Stomach smooth muscle (tissue), 2 donors: ENCODE measurements at regions not wholly inside any gene's neighbourhood (a gene's known extent, or its start where the extent isn't known, plus 50 kb on each side); places are given as distances from the start of the nearest gene placed in this dataset.

Experiments
- H3K27ac ChIP-seq: one replicate; pipeline ENCODE4 v1.7.0; 2013; ENCODE audit warnings: mild to moderate bottlenecking, low read length, inconsistent platforms
- H3K27me3 ChIP-seq, 2 donors: one replicate each; pipeline ENCODE4 v1.7.0; 2013; ENCODE audit warnings: low read length in 2 of 2; ENCODE audit not compliant: insufficient read depth in 2 of 2, control insufficient read depth in 1 of 2
- H3K36me3 ChIP-seq, 2 donors: one replicate each; pipeline ENCODE4 v1.7.0; 2013; ENCODE audit warnings: low read length in 2 of 2; ENCODE audit not compliant: control insufficient read depth in 2 of 2, insufficient read depth in 2 of 2
- H3K4me1 ChIP-seq: one replicate; pipeline ENCODE4 v1.7.0; 2013; ENCODE audit warnings: low read length; ENCODE audit not compliant: control insufficient read depth, insufficient read depth
- H3K4me3 ChIP-seq, 2 donors: one replicate each; pipeline ENCODE4 v1.7.0; 2013; ENCODE audit warnings: low read length in 2 of 2
- H3K9ac ChIP-seq, 2 donors: one replicate each; pipeline ENCODE4 v1.7.0; 2013; ENCODE audit warnings: low read length in 2 of 2, mild to moderate bottlenecking in 1 of 2
- H3K9me3 ChIP-seq, 2 donors: one replicate each; pipeline ENCODE4 v1.7.0; 2013; ENCODE audit warnings: low read length in 2 of 2; ENCODE audit not compliant: control insufficient read depth in 2 of 2
- donor health status: healthy.
- donor health status: Pancreatic carcinoma.

DNA sequence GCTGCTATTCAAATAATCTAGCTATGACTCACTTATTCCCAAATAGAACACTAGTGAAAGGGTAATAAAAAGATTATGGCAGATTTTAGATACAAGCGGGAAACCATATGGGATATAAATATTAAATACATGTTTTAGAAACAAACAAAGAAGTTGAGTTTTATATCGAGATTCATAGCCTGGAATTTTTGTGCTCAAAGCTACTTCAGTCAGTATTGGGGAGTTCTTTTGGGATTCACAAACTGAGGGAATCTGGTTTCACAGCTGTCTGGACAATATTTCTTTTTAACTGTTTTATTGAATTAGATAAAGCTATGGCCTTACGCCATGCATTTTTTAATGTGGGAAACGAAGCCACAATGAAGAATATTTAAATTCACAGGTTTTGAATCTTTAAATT is 257.1 kb upstream of the PCDH20 start:
- Histone ChIP-seq H3K9ac (no peak overlapping the region), H3K4me3 (no peak overlapping the region), H3K9me3 (no peaks in the 10 kb centered on the region), H3K27me3 (no peaks in the 10 kb centered on the region), H3K27ac (no peak overlapping the region), H3K36me3 (no peaks in the 10 kb centered on the region), H3K4me1 (no peaks in the 10 kb centered on the region)

DNA sequence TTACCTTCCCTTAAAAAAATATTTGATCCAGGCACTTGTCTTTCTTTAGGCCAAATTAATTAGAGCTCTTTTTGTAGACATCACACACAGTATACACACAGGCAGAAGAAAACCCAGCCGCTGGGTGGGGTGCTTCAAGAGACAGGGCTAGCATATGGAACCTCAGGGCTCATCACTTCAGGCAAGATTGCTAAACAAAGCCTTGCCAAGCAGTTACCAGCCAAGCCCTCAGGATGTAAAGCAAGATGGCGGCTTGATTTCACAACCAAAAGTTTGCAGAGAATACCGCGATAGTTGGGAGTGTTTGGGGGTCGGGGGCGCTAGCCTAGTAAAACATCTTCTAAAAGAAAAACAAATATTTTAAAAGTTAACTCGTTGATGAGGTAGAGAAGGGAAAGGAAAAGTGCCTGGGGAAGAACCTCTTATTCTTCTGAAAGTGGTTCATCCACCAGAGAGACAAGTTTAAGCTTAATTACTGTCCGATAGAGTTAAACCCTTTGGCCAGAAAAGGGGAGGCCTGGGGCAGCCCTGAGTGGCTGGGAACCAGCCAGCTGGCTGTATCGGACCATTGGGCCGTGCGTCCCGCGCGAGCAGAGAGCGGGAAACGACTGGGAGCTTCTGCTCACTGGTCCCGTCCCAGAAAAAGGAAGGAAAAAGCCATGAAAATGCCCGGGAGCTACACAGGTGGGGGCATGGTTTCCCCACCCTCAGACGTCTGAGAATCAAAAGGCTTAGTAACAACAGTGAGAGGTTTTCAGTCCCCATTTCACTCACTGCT is 254.9 kb upstream of the PCDH20 start:
- Histone ChIP-seq H3K27me3 (no peaks in the 10 kb centered on the region), H3K27ac (no peak overlapping the region), H3K4me3 (no peak overlapping the region), H3K9ac (no peak overlapping the region), H3K9me3 (no peaks in the 10 kb centered on the region), H3K36me3 (no peaks in the 10 kb centered on the region), H3K4me1 (no peaks in the 10 kb centered on the region)

DNA sequence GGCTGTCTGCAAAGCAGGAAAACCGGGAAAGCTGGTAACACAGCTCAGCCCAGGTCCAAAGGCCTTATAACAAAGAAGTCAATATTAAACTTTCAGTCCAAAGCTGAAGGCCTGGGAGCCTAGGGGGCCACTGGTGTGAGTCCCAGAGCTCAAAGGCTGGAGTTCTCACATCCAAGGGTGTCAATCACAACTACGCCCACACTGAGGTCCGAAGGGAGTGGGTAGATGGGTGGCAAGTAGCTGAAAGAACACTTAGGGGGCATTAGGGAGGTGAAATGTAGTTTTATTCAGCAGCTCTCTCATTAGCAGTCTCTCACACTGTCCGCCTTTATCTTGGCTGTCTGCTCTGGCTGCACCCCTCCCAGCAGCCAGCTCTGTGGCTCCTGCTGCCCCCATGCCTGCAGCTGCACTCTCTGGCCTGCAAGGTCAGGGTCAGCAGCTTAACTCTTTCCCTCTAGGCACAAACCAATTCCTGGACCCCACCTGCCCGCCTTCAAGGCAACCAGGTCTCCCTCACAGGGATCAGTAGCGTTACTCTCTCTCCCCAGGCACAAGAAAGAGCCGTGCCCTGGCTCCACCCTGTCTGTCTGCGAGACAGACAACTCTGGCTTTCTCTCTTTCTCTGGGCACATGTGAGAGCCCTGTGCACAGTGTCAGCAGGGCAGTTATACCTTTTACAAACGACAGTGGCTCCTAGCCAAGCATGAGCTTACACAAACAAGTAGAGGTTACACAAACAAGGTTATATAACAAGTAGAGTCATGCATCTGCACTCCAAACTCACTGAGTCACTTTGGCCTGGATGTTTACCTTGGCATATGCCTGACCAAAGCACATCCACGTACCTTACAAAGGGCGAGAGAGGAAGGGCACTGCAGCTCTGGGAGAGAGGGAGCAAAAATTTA is 249.4 kb upstream of the PCDH20 start:
- H3K9ac ChIP-seq = no peak overlapping the region
- no peaks in the 10 kb centered on the region for H3K27me3 ChIP-seq
- H3K9me3 ChIP-seq = no peaks in the 10 kb centered on the region
- H3K27ac ChIP-seq = no peak overlapping the region
- no peak overlapping the region for H3K4me3 ChIP-seq
- no peaks in the 10 kb centered on the region for H3K36me3 ChIP-seq
- H3K4me1 ChIP-seq = no peaks in the 10 kb centered on the region

DNA sequence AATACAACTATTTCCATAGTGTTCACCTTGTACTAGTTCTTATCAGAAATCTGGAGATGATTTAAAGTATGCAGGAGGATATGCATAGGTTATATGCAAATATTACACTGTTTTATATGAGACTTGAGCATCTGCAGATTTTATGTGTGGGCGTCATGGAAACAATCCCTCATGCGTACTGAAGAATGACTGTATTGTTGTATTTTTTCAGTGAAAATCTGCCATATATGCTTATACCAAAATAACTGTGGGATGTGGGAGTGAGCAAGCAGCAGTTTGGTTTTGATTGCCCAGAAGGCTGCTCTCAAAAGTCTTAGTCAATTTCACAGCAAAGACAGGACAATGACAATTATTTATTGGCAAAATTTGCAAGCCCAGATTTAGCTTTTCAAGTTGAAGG is 238.8 kb upstream of the PCDH20 start:
- H3K36me3 ChIP-seq = no peaks in the 10 kb centered on the region

DNA sequence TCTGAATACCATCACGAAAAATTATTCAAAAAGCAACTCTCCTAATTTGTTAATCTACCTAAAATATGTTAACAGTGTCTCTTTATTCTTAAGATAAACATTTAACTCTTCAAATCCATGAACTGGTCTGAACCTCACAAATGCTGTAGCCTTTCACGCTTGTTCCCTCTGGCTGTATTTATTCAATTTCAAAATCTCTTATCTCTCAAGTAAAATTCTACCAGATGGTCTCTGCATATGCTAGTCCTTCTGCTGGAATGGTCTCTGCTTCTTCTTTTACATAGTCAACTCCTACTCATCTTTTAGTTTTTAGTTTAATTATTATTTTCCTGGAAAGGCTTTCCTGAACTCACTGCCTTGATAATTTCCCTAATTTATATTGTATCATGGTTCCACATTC is 232.9 kb upstream of the PCDH20 start:
- Histone ChIP-seq H3K36me3 (no peaks in the 10 kb centered on the region), H3K9me3 (no peaks in the 10 kb centered on the region), H3K9ac (no peak overlapping the region), H3K27me3 (no peaks in the 10 kb centered on the region), H3K27ac (no peak overlapping the region), H3K4me1 (no peaks in the 10 kb centered on the region), H3K4me3 (no peak overlapping the region)

More for the DNA sequence above, 238.8 kb upstream of the PCDH20 start:
- Histone ChIP-seq H3K9me3 (no peaks in the 10 kb centered on the region), H3K4me3 (no peak overlapping the region), H3K27me3 (no peaks in the 10 kb centered on the region), H3K4me1 (no peaks in the 10 kb centered on the region), H3K9ac (no peak overlapping the region), H3K27ac (no peak overlapping the region)

DNA sequence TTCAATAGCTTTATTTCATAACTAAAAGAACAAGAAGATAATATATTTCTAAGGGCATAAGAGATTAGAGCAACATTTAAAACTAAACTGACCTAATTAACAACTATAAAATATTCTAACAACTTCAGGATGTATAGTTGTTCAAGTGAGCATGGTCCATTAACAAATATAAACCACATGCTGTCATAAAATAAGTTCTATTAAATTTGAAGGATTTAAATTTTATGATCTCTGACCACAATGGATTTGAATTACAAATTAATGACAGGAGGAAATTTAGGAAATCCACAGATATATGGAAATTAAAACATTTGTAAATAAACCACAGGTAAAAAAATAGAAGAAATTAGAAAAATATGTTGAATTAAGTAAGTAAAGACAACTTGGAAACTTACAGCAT is 196.5 kb upstream of the PCDH20 start:
- H3K9me3 ChIP-seq = no peaks in the 10 kb centered on the region
- no peak overlapping the region for H3K9ac ChIP-seq
- H3K36me3 ChIP-seq = no peaks in the 10 kb centered on the region
- H3K4me3 ChIP-seq = no peak overlapping the region
- H3K4me1 ChIP-seq = no peaks in the 10 kb centered on the region
- H3K27me3 ChIP-seq = no peaks in the 10 kb centered on the region
- H3K27ac ChIP-seq = no peak overlapping the region

DNA sequence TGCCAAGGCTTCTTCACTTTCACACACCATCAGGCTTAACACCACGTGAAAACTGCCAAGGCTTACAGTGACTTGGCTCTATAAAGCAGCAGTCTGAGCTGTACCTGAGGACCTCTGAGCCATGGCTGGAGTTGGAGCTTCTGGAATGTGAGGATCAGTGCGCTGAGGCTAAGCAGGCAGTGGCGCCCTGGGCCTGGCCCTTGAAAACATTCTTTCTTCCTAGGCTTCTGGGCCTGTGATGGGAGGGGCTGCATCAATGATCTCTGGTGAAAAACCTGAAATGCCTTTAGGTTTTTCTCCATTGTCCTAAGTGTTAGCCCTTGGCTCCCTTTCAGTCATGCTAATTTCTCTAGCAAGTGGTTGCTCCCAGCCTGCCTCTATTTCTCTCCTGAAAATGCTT is 192.5 kb upstream of the PCDH20 start:
- Histone ChIP-seq H3K4me1 (no peaks in the 10 kb centered on the region), H3K36me3 (no peaks in the 10 kb centered on the region), H3K27me3 (no peaks in the 10 kb centered on the region), H3K27ac (no peak overlapping the region), H3K9ac (no peak overlapping the region), H3K4me3 (no peak overlapping the region), H3K9me3 (no peaks in the 10 kb centered on the region)

DNA sequence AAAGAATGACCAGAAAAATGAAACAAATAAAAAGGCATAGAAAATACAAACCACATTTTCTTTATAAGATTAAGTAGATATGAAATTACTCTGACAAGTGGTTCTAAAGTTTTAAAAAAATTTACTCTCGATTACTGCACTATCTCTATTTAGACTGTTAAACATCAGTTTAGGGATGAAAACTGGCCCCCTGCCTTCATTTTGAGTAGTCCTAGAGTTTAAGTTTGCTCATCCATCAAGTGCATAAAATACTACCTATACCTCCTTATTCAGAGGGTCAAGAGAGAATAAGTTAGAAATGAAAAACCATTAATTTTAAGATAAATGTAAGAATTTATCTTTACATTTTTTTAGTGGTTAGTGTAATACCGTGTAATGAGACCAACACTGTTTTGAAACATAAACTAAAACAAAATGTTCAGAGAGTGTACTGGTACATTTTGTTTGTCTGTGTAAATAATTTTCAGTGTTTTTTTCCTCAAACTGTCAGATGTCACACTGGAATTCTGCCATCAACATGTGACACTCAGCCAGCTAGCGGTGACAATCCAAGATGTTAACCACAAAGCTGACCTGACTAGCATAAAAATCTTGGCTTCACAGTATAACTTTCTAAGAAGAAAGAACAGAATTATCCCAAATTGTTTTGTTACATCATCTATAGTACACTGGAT is 184.8 kb upstream of the PCDH20 start:
- H3K27ac ChIP-seq = no peak overlapping the region
- no peaks in the 10 kb centered on the region for H3K4me1 ChIP-seq
- no peaks in the 10 kb centered on the region for H3K9me3 ChIP-seq
- H3K4me3 ChIP-seq = no peak overlapping the region
- H3K27me3 ChIP-seq = no peaks in the 10 kb centered on the region
- no peaks in the 10 kb centered on the region for H3K36me3 ChIP-seq
- H3K9ac ChIP-seq = no peak overlapping the region

DNA sequence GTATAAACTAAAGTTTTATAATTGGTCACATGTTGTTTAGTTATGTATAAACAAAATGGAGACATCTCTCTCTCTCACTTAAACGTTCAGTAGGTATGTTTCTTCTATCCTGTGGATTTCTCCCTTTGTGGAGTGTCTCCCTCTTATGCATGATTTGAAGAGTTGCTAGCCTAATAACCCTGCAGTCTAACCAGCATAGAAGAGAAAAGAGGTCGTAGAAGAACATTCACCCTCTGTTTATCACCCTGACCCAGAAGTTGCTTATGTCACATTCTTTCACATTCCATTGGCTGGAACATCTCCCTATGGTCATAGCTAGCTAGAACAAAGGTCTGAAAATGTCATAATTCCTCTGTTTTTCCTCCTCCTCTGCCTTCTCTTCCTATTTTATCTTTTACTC is 176.8 kb upstream of the PCDH20 start:
- H3K4me1 ChIP-seq = no peaks in the 10 kb centered on the region
- no peaks in the 10 kb centered on the region for H3K27me3 ChIP-seq
- no peak overlapping the region for H3K27ac ChIP-seq
- no peak overlapping the region for H3K9ac ChIP-seq
- H3K4me3 ChIP-seq = no peak overlapping the region
- H3K9me3 ChIP-seq = no peaks in the 10 kb centered on the region
- no peaks in the 10 kb centered on the region for H3K36me3 ChIP-seq

DNA sequence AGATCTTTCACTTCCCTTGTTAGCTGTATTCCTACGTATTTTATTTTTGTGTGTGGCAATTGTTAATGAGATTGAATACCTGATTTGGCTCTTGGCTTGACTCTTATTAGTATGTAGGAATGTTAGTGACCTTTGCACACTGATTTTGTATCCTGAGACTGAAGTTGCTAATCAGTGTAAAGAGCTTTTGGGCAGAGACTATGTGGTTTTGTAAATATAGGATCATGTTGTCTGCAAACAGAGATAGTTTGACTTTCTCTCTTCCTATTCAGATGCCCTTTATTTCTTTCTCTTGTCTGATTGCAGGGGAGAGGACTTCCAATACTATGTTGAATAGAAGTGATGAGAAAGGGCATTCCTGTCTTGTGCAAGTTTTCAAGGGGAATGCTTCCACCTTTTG is 160.3 kb upstream of the PCDH20 start:
- no peak overlapping the region for H3K27ac ChIP-seq

More for the DNA sequence above, 160.3 kb upstream of the PCDH20 start:
- Histone ChIP-seq H3K36me3 (no peaks in the 10 kb centered on the region), H3K4me3 (no peak overlapping the region), H3K27me3 (no peaks in the 10 kb centered on the region), H3K4me1 (no peaks in the 10 kb centered on the region), H3K9me3 (no peaks in the 10 kb centered on the region), H3K9ac (no peak overlapping the region)
